Ureter (tissue), 1 donor: ENCODE measurements at regions not wholly inside any gene's neighbourhood (a gene's known extent, or its start where the extent isn't known, plus 50 kb on each side); places are given as distances from the start of the nearest gene placed in this dataset.
"Not testable (repeated sequence)": the region's sequence is repeated elsewhere in the genome, so short reads cannot be mapped to it uniquely, and the experiment has no call there.

Experiments
- DNase-seq: peaks from one replicate; pipeline ENCODE4 v3.0.0-alpha.2; 2020; ENCODE audit warnings: low spot score
- donor health status: DM: yes; HTN: yes; CAD: no.

GRCh38 chr10:23742807-23743206 is 303.9 kb downstream of the OTUD1 start:
- peak; percentile 50 for DNase-seq

GRCh38 chr10:23754179-23754578 is 315.3 kb downstream of the OTUD1 start:
- DNase-seq = no peak

GRCh38 chr10:23754941-23755340 is 316.1 kb downstream of the OTUD1 start:
- DNase-seq = no peak

GRCh38 chr10:23755556-23755955 is 316.7 kb downstream of the OTUD1 start:
- no peak for DNase-seq

- DNase-seq = no peak
These were observed 329.4 kb downstream of the OTUD1 start for GRCh38 chr10:23768281-23768680.

GRCh38 chr10:23777153-23777552 is 338.3 kb downstream of the OTUD1 start:
- DNase-seq = no peak

- DNase-seq = no peak
These were observed 340.4 kb downstream of the OTUD1 start for GRCh38 chr10:23779301-23779700.

GRCh38 chr10:23780331-23780730 is 341.5 kb downstream of the OTUD1 start:
- no peak for DNase-seq

- no peak for DNase-seq
These were observed 347.7 kb downstream of the OTUD1 start for GRCh38 chr10:23786594-23786993.

GRCh38 chr10:23793577-23793976 is 354.7 kb downstream of the OTUD1 start:
- no peak for DNase-seq

- not testable (repeated sequence) for DNase-seq
These were observed 358.6 kb downstream of the OTUD1 start for GRCh38 chr10:23797452-23797851.

- DNase-seq = no peak
These were observed 365.2 kb downstream of the OTUD1 start for GRCh38 chr10:23804125-23804524.

GRCh38 chr10:23813687-23814086 is 374.8 kb downstream of the OTUD1 start:
- DNase-seq = no peak

- no peak for DNase-seq
These were observed 379.6 kb downstream of the OTUD1 start for GRCh38 chr10:23818484-23818883.

GRCh38 chr10:23820792-23821191 is 381.9 kb downstream of the OTUD1 start:
- DNase-seq = no peak

- no peak for DNase-seq
These were observed 384.1 kb upstream of the KIAA1217 start for GRCh38 chr10:23824822-23825221.

GRCh38 chr10:23826421-23826820 is 382.5 kb upstream of the KIAA1217 start:
- DNase-seq = no peak

GRCh38 chr10:23829556-23829955 is 379.4 kb upstream of the KIAA1217 start:
- DNase-seq = no peak

- DNase-seq = no peak
These were observed 374.8 kb upstream of the KIAA1217 start for GRCh38 chr10:23834091-23834490.

- DNase-seq = no peak
These were observed 358.3 kb upstream of the KIAA1217 start for GRCh38 chr10:23850631-23851030.

- no peak for DNase-seq
These were observed 349.3 kb upstream of the KIAA1217 start for GRCh38 chr10:23859598-23859997.

- DNase-seq = no peak
These were observed 344.2 kb upstream of the KIAA1217 start for GRCh38 chr10:23864631-23865147.

GRCh38 chr10:23866985-23867384 is 342.0 kb upstream of the KIAA1217 start:
- not testable (repeated sequence) for DNase-seq

GRCh38 chr10:23868121-23868520 is 340.8 kb upstream of the KIAA1217 start:
- no peak for DNase-seq

- no peak for DNase-seq
These were observed 339.4 kb upstream of the KIAA1217 start for GRCh38 chr10:23869548-23869947.
